ENCODE measurements at regions not wholly inside any gene's neighbourhood (a gene's known extent, or its start where the extent isn't known, plus 50 kb on each side); places are given as distances from the start of the nearest gene placed in this dataset.

DNA sequence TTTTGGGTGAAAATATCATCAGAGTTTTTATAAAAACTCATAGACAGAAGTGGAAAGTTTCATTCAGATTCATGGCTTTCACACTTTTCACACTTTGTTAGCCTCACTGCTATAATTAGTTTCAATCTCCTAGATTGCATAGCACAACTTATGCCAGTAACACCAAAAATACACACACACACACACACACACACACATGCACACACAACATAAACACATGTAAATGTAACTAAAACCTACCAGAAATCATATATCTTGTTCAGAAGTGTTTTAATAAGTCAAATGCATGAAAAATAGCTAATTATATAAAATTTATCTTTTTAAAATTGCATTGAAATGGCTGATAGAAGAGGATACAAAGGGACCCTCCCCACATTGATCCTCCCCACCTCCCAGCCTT is 347.8 kb upstream of the SLC35B3 start:
- H3K36me3 Mint-ChIP-seq (ENCODE audit: low read depth, unreplicated experiment) = no peaks in the 10 kb centered on the region
- no peaks in the 10 kb centered on the region for H3K9me3 Mint-ChIP-seq (ENCODE audit: unreplicated experiment)
- H3K27me3 Mint-ChIP-seq (ENCODE audit: low read depth, unreplicated experiment) = no peaks in the 10 kb centered on the region
- no peak overlapping the region for H3K27ac Mint-ChIP-seq (ENCODE audit: unreplicated experiment)
- H2AFZ ChIP-seq (ENCODE audit: low read depth, low read length) = no peak overlapping the region
- H3K4me2 ChIP-seq (ENCODE audit: low read length) = no peak overlapping the region
- no peaks in the 10 kb centered on the region for H3K79me2 ChIP-seq (ENCODE audit: insufficient read depth, low read length)
- H4K20me1 ChIP-seq (ENCODE audit: insufficient read depth, low read length) = no peaks in the 10 kb centered on the region
- H3K9ac ChIP-seq (ENCODE audit: low read length) = no peak overlapping the region
- no peaks in the 10 kb centered on the region for H3K4me1 ChIP-seq (ENCODE audit: insufficient read depth, low read length)
- no peaks in the 10 kb centered on the region for H3K4me1 Mint-ChIP-seq (ENCODE audit: low read depth, unreplicated experiment)
- no peaks in the 10 kb centered on the region for H3K9me3 ChIP-seq (ENCODE audit: insufficient read depth, low read depth, low read length)
- H3K27me3 ChIP-seq (ENCODE audit: insufficient read depth, low read length) = no peaks in the 10 kb centered on the region
- no peak overlapping the region for H3K27ac ChIP-seq (ENCODE audit: low read depth, low read length)
- H3K36me3 ChIP-seq (ENCODE audit: insufficient read depth, low read length) = no peaks in the 10 kb centered on the region
- no peak for TF ChIP-seq EZH2 (IDR thresholded peaks at IDR 0.05; ENCODE audit: insufficient read depth, low read length)
- TF ChIP-seq, protein P1, sequence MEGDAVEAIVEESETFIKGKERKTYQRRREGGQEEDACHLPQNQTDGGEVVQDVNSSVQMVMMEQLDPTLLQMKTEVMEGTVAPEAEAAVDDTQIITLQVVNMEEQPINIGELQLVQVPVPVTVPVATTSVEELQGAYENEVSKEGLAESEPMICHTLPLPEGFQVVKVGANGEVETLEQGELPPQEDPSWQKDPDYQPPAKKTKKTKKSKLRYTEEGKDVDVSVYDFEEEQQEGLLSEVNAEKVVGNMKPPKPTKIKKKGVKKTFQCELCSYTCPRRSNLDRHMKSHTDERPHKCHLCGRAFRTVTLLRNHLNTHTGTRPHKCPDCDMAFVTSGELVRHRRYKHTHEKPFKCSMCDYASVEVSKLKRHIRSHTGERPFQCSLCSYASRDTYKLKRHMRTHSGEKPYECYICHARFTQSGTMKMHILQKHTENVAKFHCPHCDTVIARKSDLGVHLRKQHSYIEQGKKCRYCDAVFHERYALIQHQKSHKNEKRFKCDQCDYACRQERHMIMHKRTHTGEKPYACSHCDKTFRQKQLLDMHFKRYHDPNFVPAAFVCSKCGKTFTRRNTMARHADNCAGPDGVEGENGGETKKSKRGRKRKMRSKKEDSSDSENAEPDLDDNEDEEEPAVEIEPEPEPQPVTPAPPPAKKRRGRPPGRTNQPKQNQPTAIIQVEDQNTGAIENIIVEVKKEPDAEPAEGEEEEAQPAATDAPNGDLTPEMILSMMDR (IDR thresholded peaks at IDR 0.05; ENCODE audit: insufficient read depth, low read depth, low read length) = no peak
- no peak for DNase-seq (ENCODE audit: low read depth)
- H3K4me3 ChIP-seq (ENCODE audit: insufficient read depth, low read depth, low read length) = no peak overlapping the region
- no peak overlapping the region for H3K4me3 Mint-ChIP-seq (ENCODE audit: unreplicated experiment)
- FAIRE-seq = no peak

DNA sequence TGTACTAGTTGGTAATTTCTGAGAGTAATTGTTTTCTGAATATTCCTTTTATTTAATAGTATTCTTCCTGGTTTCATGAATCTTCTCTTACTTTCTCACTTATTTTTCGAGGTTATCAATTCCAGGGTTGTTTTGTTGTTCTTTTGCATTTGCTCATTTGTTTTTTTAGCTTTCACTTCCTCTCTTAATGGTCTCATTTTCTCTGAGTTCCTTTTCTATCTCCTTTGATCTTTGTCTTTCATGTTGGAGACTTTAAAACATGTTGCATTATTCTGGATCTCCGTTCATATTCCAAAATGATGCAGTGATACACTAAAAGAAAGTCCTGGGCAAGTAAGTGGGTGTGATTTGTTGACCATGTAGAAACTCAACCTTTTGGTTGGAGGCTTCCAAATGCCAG is 345.3 kb upstream of the SLC35B3 start:
- Histone ChIP-seq H3K27ac (ENCODE audit: low read depth, low read length) (no peak overlapping the region), H3K27me3 (ENCODE audit: insufficient read depth, low read length) (no peaks in the 10 kb centered on the region), H4K20me1 (ENCODE audit: insufficient read depth, low read length) (no peaks in the 10 kb centered on the region), H3K36me3 (ENCODE audit: insufficient read depth, low read length) (no peaks in the 10 kb centered on the region), H2AFZ (ENCODE audit: low read depth, low read length) (no peak overlapping the region), H3K79me2 (ENCODE audit: insufficient read depth, low read length) (no peaks in the 10 kb centered on the region), H3K9me3 (ENCODE audit: insufficient read depth, low read depth, low read length) (no peaks in the 10 kb centered on the region), H3K4me1 (ENCODE audit: insufficient read depth, low read length) (no peaks in the 10 kb centered on the region), H3K4me3 (ENCODE audit: insufficient read depth, low read depth, low read length) (no peak overlapping the region), H3K4me2 (ENCODE audit: low read length) (no peak overlapping the region), H3K9ac (ENCODE audit: low read length) (no peak overlapping the region)
- FAIRE-seq = no peak
- H3K4me1 Mint-ChIP-seq (ENCODE audit: low read depth, unreplicated experiment) = no peaks in the 10 kb centered on the region
- DNase-seq (ENCODE audit: low read depth) = no peak
- TF ChIP-seq, protein P1 (IDR thresholded peaks at IDR 0.05; ENCODE audit: insufficient read depth, low read depth, low read length) = no peak
- no peak for TF ChIP-seq EZH2 (IDR thresholded peaks at IDR 0.05; ENCODE audit: insufficient read depth, low read length)
- H3K4me3 Mint-ChIP-seq (ENCODE audit: unreplicated experiment) = no peak overlapping the region
- no peak overlapping the region for H3K27ac Mint-ChIP-seq (ENCODE audit: unreplicated experiment)
- H3K27me3 Mint-ChIP-seq (ENCODE audit: low read depth, unreplicated experiment) = peaks cover 3% of the 10 kb centered on the region
- no peaks in the 10 kb centered on the region for H3K9me3 Mint-ChIP-seq (ENCODE audit: unreplicated experiment)
- no peaks in the 10 kb centered on the region for H3K36me3 Mint-ChIP-seq (ENCODE audit: low read depth, unreplicated experiment)

DNA sequence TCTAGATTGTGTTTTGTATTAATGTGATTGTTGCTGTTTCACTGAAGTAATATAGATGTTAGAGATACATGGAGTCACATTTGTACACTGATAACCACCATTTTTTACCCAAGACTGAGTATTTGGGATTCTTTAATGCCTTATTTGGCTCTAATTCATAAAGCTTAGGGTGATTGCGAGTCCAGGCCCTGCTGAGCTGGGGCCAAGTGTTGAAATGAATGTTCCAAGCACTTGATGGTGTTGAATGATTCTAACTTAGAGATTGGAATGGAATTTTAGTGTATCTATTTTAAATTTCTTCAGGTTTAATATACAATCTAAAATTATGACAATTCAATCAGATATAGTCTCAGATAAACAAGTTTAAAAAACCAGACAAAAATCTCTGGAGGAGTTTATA is 329.4 kb upstream of the SLC35B3 start:
- H3K9me3 ChIP-seq (ENCODE audit: insufficient read depth, low read depth, low read length) = no peaks in the 10 kb centered on the region
- Mint-ChIP-seq H3K9me3 (ENCODE audit: unreplicated experiment) (no peaks in the 10 kb centered on the region), H3K4me3 (ENCODE audit: unreplicated experiment) (no peak overlapping the region), H3K27me3 (ENCODE audit: low read depth, unreplicated experiment) (no peaks in the 10 kb centered on the region), H3K4me1 (ENCODE audit: low read depth, unreplicated experiment) (no peaks in the 10 kb centered on the region), H3K27ac (ENCODE audit: unreplicated experiment) (no peak overlapping the region), H3K36me3 (ENCODE audit: low read depth, unreplicated experiment) (no peaks in the 10 kb centered on the region)
- no peak overlapping the region for H3K9ac ChIP-seq (ENCODE audit: low read length)
- no peak overlapping the region for H3K4me2 ChIP-seq (ENCODE audit: low read length)
- H3K27me3 ChIP-seq (ENCODE audit: insufficient read depth, low read length) = no peaks in the 10 kb centered on the region
- H3K4me3 ChIP-seq (ENCODE audit: insufficient read depth, low read depth, low read length) = no peak overlapping the region
- H2AFZ ChIP-seq (ENCODE audit: low read depth, low read length) = no peak overlapping the region
- DNase-seq (ENCODE audit: low read depth) = no peak
- no peaks in the 10 kb centered on the region for H3K36me3 ChIP-seq (ENCODE audit: insufficient read depth, low read length)
- TF ChIP-seq, protein P1 (IDR thresholded peaks at IDR 0.05; ENCODE audit: insufficient read depth, low read depth, low read length) = no peak
- TF ChIP-seq EZH2 (IDR thresholded peaks at IDR 0.05; ENCODE audit: insufficient read depth, low read length) = no peak
- H3K79me2 ChIP-seq (ENCODE audit: insufficient read depth, low read length) = no peaks in the 10 kb centered on the region
- no peak for FAIRE-seq
- H3K4me1 ChIP-seq (ENCODE audit: insufficient read depth, low read length) = no peaks in the 10 kb centered on the region
- no peak overlapping the region for H3K27ac ChIP-seq (ENCODE audit: low read depth, low read length)
- no peaks in the 10 kb centered on the region for H4K20me1 ChIP-seq (ENCODE audit: insufficient read depth, low read length)
